ENCODE measurements at regions not wholly inside any gene's neighbourhood (a gene's known extent, or its start where the extent isn't known, plus 50 kb on each side); places are given as distances from the start of the nearest gene placed in this dataset.

GRCh38 chr7:65746398-65746669 lies 126.5 kb upstream of the VKORC1L1 start:
- Histone ChIP-seq H4K20me1 (ENCODE audit: insufficient read depth, low read length) (no peaks in the 10 kb centered on the region), H3K27ac (ENCODE audit: insufficient read depth, low read length) (peak overlapping the region; percentile 45; the same call in 1 of the 2 replicates), H3K27me3 (ENCODE audit: control insufficient read depth, insufficient read depth, low read length) (no peaks in the 10 kb centered on the region), H2BK120ac (ENCODE audit: low read depth, low read length) (peak overlapping the region; percentile 47; the same call in 1 of the 2 replicates), H3K23ac (ENCODE audit: low read depth, low read length) (no peak overlapping the region), H3K4me2 (ENCODE audit: low read depth, low read length) (no peak overlapping the region), H3K4ac (ENCODE audit: low read depth, low read length) (no peak overlapping the region), H4K8ac (ENCODE audit: low read depth in 2 of 2, low read length in 2 of 2) (peak overlapping the region in 1 of 2 experiments; percentile 45; a peak in 2 of 4 replicates), H3K9me1 (ENCODE audit: insufficient read depth, low read length) (peaks cover 7% of the 10 kb centered on the region; the same call in 1 of the 2 replicates), H2BK15ac (ENCODE audit: low read depth, low read length) (no peak overlapping the region), H2AK5ac (ENCODE audit: low read depth, low read length) (no peak overlapping the region), H2BK5ac (ENCODE audit: low read depth, low read length, poor library complexity, severe bottlenecking) (peak overlapping the region; percentile 89), H2AK9ac (replicated peaks; ENCODE audit: low read depth, low read length, poor library complexity) (no peak overlapping the region), H3K14ac (replicated peaks; ENCODE audit: low read depth, low read length) (no peak overlapping the region), H3K4me3 (ENCODE audit: insufficient read depth, low read depth, low read length) (no peak overlapping the region), H4K5ac (ENCODE audit: low read depth, low read length) (no peak overlapping the region), H3K36me3 (ENCODE audit: control insufficient read depth, insufficient read depth, low read length) (no peaks in the 10 kb centered on the region), H3K18ac (ENCODE audit: low read depth, low read length) (no peak overlapping the region), H3K9ac (ENCODE audit: low read depth, low read length) (no peak overlapping the region), H4K91ac (ENCODE audit: insufficient read depth, low read depth, low read length) (no peak overlapping the region), H2BK20ac (ENCODE audit: low read depth, low read length) (no peak overlapping the region), H3K79me1 (ENCODE audit: low read depth in 1 of 2, low read length in 2 of 2) (peaks cover 13 to 46% of the 10 kb centered on the region in 2 experiments), H3K9me3 (ENCODE audit: control insufficient read depth, insufficient read depth, low read length) (no peaks in the 10 kb centered on the region), H2AFZ (replicated peaks; ENCODE audit: low read length, poor library complexity) (no peak overlapping the region), H3K56ac (ENCODE audit: extremely low read depth, insufficient read depth, low read length) (no peak overlapping the region), H3K4me1 (ENCODE audit: control insufficient read depth, insufficient read depth, low read length) (peaks cover 5% of the 10 kb centered on the region)
- TF ChIP-seq RAD21 (IDR thresholded peaks at IDR 0.05; ENCODE audit: low read length), result no peak
- TF ChIP-seq, protein P1, sequence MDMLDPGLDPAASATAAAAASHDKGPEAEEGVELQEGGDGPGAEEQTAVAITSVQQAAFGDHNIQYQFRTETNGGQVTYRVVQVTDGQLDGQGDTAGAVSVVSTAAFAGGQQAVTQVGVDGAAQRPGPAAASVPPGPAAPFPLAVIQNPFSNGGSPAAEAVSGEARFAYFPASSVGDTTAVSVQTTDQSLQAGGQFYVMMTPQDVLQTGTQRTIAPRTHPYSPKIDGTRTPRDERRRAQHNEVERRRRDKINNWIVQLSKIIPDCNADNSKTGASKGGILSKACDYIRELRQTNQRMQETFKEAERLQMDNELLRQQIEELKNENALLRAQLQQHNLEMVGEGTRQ (IDR thresholded peaks at IDR 0.05; ENCODE audit: low read depth, low read length), result peak; percentile 55
- 0 out of 2 replicates have a peak, but pooled peaks have one; percentile 14 for TF ChIP-seq NFE2L2 (IDR thresholded peaks at IDR 0.05; ENCODE audit: low read depth, low read length)
- TF ChIP-seq MAFK (IDR thresholded peaks at IDR 0.05; ENCODE audit: low read depth, low read length), result peak; percentile 79
- ChIA-PET POLR2A (ENCODE audit: unreplicated experiment) (no interaction called here), CTCF (no interaction called here)
- intact Hi-C loops (cut with micrococcal nuclease) (no loop called here), dilution Hi-C loops (cut with HindIII; ENCODE audit: low sequenced_read_pairs, unreplicated experiment) (no loop called here), in situ Hi-C loops (cut with MboI; ENCODE audit: low sequenced_read_pairs) (loop anchor here (25.0 kb wide), 1 partner anchor 216 kb away; no protein-coding TSS in a partner anchor)
- 39% methylated on average over 2 of the region's 3 CpGs; no CpG with 5 or more reads in 1 of the 2 experiments for WGBS, 2 experiments (ENCODE audit: extremely low coverage in 2 of 2, insufficient read length in 1 of 2)
- DNase-seq (peak; percentile 72), ATAC-seq (ENCODE audit: low read depth) (no peak)
- no TSS peak for BruUV-seq (replicated peaks)

Data from IMR-90 (cell line).